Stimulated activated CD4-positive, alpha-beta T cell treated with anti-CD3 and anti-CD28 coated beads, Interleukin-1b, Interleukin-23, amount 100 ng/mL, for 4 hours (primary cell): ENCODE measurements at regions not wholly inside any gene's neighbourhood (a gene's known extent, or its start where the extent isn't known, plus 50 kb on each side); places are given as distances from the start of the nearest gene placed in this dataset.
"Not testable (repeated sequence)": the region's sequence is repeated elsewhere in the genome, so short reads cannot be mapped to it uniquely, and the experiment has no call there.

Experiments used
- DNase-seq, 2 donors: peaks; one replicate each; pipeline ENCODE4 v3.0.0-alpha.2; 2020; ENCODE audit warnings: low read depth in 2 of 2

- not testable (repeated sequence) for DNase-seq
These were observed 439.0 kb downstream of the SMARCA1 start for GRCh38 chrX:129084291-129084690.

GRCh38 chrX:129077424-129078170 lies 445.7 kb downstream of the SMARCA1 start:
- DNase-seq: no peak

GRCh38 chrX:129071390-129071789 lies 451.9 kb downstream of the SMARCA1 start:
- DNase-seq: no peak

GRCh38 chrX:129065895-129066294 lies 457.4 kb downstream of the SMARCA1 start:
- DNase-seq: no peak

- DNase-seq: no peak
These were observed 464.9 kb downstream of the SMARCA1 start for GRCh38 chrX:129058405-129058804.

GRCh38 chrX:129043138-129043537 lies 480.2 kb downstream of the SMARCA1 start:
- no peak for DNase-seq

GRCh38 chrX:129041319-129041718 lies 482.0 kb downstream of the SMARCA1 start:
- DNase-seq: no peak

- DNase-seq: no peak
These were observed 483.2 kb downstream of the SMARCA1 start for GRCh38 chrX:129040124-129040523.

- DNase-seq: no peak
These were observed 484.1 kb downstream of the SMARCA1 start for GRCh38 chrX:129039176-129039575.

- DNase-seq: no peak
These were observed 485.9 kb downstream of the SMARCA1 start for GRCh38 chrX:129037389-129037788.

- no peak for DNase-seq
These were observed 488.1 kb downstream of the SMARCA1 start for GRCh38 chrX:129035180-129035579.

- no peak for DNase-seq
These were observed 489.1 kb downstream of the SMARCA1 start for GRCh38 chrX:129034196-129034595.

GRCh38 chrX:129026202-129026601 lies 497.1 kb downstream of the SMARCA1 start:
- DNase-seq: no peak

- no peak for DNase-seq
These were observed 497.9 kb downstream of the SMARCA1 start for GRCh38 chrX:129025376-129025775.

- DNase-seq: no peak
These were observed 503.9 kb downstream of the SMARCA1 start for GRCh38 chrX:129019412-129019811.

- DNase-seq: no peak
These were observed 507.9 kb downstream of the SMARCA1 start for GRCh38 chrX:129015381-129015780.

GRCh38 chrX:129013574-129013973 lies 509.7 kb downstream of the SMARCA1 start:
- DNase-seq: no peak

- DNase-seq: no peak
These were observed 515.7 kb downstream of the SMARCA1 start for GRCh38 chrX:129007631-129008030.

GRCh38 chrX:129006491-129006890 lies 516.8 kb downstream of the SMARCA1 start:
- no peak for DNase-seq

- no peak for DNase-seq
These were observed 522.5 kb downstream of the SMARCA1 start for GRCh38 chrX:129000797-129001196.

- no peak for DNase-seq
These were observed 523.3 kb downstream of the SMARCA1 start for GRCh38 chrX:129000018-129000417.

- no peak for DNase-seq
These were observed 531.0 kb downstream of the SMARCA1 start for GRCh38 chrX:128992107-128992971.

GRCh38 chrX:128975745-128976144 lies 547.5 kb downstream of the SMARCA1 start:
- DNase-seq: peak in 1 of 2 donors; percentile 0
